GM19372 (cell line): ENCODE measurements at regions not wholly inside any gene's neighbourhood (a gene's known extent, or its start where the extent isn't known, plus 50 kb on each side); places are given as distances from the start of the nearest gene placed in this dataset.
"Not testable (repeated sequence)": the region's sequence is repeated elsewhere in the genome, so short reads cannot be mapped to it uniquely, and the experiment has no call there.

ENCODE experiments used
- ATAC-seq: cut with Tn5 transposase; IDR thresholded peaks from one replicate; pipeline ENCODE4 v1.9.1; 2021; ENCODE audit warnings: mild to moderate bottlenecking, low read depth, moderate library complexity; ENCODE audit not compliant: unreplicated experiment

DNA sequence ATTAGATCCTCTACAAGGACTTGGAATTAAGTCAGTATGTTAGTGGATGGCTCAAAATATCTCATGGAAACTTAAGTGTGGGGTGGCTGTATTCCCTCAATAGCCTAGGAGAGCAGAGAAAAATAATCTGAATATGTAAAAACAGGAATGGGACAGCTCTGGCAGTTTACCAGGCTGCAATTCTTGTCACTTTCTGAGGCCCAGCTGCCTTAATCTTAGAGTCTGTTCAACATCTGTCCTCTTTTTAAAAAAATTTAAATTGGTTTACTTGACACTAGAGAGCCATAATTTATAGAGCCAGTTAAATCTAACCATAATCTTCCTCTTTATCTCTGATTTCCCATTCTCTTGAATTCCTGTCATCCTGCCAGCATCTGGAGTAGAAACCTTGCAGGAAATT lies 109.2 kb upstream of the CXCL13 start:
- no peak for ATAC-seq

DNA sequence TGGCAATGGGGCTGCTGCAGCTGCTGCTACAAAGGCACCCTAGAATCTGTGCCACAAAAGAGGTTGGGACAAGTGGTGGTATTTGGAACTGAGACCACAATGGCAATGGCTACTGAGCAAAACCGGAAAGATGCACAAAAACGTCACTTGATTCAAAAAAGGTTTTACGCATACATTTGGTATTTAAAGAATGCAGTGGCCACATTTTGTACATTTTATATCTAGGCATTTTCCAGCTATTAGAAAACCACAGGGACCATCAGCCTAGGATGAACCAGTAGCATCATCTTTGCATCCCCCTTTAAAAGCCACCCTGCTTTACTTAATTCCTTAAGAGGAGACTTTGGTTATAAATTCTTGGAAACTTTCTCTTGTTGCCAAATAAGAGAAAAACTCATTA lies 104.8 kb upstream of the CXCL13 start:
- no peak for ATAC-seq

DNA sequence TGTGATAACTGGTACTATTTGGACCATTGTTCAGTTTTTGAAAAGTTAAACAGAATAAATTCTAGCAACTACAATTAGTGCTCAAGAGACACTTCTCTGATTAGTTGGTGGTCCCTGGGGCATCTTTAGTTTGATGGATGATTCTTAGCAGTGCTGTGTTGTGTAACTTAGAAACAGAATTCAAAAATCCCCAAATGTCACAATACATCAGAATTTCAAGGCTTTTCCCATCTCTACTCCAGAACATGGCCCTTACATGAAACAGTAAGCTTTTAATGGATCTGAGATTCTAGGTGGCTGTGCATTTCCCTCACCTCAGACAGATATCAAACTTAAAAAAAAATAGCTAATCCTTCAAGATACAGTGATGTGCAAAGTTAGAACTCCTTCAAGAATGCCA lies 104.4 kb upstream of the CXCL13 start:
- ATAC-seq, result no peak

DNA sequence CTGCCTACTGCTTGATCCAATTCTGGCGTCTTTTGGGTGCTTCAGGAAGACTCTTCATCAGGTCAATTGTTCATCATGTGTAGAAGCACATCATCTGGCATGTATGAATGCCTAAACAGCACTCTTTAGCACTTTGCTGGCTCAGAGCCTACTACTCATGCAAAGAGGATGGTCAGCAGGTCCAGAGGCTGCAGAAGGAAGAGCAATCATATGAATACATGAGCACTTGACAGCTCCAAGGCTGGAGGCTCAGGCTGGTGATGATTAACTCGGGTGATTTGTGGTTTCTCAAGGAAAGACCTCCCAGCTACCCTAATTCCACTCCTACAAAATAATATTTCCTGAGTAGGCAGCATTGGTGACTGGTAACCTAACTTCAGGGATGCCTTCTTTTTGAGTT lies 103.8 kb upstream of the CXCL13 start:
- ATAC-seq, result no peak

DNA sequence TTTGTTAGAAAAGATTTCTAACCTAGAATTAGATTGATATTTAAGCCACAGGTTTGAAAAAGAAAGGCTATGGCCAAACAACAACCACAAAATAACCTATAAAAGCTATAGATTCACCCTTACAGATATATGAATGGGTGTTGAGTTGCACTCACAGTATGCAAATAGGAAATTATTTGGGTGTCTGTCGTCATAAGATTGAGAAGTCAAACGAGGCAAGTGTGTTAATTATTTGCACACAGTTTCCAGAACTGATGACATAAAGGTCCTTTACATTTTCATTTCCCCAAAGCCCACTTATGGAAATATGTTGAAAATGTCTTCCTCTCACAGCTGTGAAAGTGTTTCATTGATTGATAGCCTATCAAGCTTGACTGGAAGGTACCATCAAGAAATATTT lies 101.2 kb upstream of the CXCL13 start:
- ATAC-seq, result no peak

DNA sequence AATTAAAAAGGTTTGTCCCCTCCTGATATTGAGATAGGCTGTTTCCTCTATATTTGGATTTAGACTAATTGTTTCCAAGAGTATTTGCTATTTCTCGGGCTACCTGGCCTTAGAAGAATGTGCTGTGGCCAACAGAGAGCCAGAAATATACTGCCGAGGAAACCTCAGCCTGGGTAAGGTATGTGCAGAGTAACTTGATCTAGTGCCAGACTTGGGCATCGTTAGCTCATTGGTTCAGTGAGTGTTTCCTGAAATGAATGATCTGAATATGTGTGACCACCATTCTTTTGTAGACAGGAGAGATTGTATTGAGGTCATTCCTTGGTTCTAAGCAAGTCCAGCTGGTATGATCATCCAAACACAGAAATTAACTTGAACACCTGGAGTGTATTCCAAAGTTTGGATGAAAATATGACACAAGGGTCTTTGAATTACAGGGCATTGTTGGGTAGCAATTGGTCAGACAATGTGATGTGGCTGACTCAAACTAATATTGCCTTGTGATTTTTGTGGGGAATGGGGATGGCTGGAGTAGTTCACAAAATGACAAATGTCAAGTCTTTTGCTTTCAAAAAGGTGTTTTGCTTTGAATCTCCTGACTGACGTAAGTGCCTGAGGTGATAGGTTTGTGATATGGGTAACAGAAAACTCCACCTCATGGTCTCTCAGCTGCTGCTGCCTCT lies 100.2 kb upstream of the CXCL13 start:
- ATAC-seq, result no peak

DNA sequence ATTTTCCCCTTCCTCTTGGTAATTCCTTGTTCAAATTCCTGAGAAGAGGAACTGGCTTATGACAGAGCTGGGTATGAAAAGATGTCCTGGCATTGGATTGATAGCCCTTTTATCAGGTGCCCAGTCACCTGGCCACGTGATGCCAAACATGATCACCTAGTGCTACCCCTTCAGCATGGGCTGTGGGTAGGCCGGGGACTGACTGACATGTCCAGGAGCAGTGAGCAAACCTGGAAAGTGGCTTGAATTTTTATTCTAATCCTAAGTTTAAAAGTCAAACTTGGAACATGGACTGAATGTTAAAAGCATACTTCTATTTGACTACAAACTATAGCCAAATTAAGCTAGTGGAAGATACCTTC lies 99.7 kb upstream of the CXCL13 start:
- no peak for ATAC-seq

- no peak for ATAC-seq
These were observed 95.3 kb upstream of the CXCL13 start for GRCh38 chr4:77510367-77510766.

- no peak for ATAC-seq
These were observed 80.1 kb upstream of the CXCL13 start for GRCh38 chr4:77525538-77525937.

DNA sequence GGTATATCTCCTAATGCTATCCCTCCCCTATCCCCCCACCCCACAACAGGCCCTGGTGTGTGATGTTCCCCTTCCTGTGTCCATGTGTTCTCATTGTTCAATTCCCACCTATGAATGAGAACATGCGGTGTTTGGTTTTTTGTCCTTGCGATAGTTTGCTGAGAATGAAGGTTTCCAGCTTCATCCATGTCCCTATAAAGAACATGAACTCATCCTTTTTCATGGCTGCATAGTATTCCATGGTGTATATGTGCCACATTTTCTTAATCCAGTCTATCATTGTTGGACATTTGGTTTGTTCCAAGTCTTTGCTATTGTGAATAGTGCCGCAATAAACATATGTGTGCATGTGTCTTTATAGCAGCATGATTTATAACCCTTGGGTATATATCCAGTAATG lies 77.7 kb upstream of the CXCL13 start:
- not testable (repeated sequence) for ATAC-seq

GRCh38 chr4:77538144-77538543 lies 67.5 kb upstream of the CXCL13 start:
- no peak for ATAC-seq

DNA sequence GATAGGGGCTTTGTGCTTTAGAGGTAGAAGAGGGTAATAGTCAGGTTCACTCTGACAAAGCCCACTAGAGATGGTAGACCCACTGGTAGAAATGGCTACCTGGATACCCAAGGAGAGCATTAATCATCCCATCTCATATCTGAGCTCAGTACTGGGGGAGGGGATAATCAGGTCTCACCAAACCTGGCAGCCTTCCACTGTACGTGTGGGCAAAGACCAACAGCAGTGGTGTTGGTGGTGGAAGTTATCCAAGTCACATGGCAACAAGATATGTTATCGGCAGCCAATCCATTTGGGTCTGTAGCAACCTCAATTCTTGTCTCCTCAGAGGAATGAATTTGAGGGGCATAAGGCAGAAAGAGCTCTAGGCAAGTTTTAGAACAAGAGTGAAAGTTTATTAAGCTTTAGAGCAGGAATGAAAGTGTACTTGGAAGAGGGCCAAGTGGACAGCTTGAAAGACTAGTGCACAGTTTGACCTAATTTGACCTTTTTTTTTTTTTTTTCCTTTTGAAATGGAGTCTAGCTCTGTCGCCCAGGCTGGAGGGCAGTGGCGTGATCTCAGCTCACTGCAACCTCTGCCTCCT lies 67.0 kb upstream of the CXCL13 start:
- no peak for ATAC-seq
